HEK293 (cell line): ENCODE measurements at regions not wholly inside any gene's neighbourhood (a gene's known extent, or its start where the extent isn't known, plus 50 kb on each side); places are given as distances from the start of the nearest gene placed in this dataset.

ENCODE experiments used
- CTCF ChIA-PET: fragments of 350-600 bp; formaldehyde crosslinking; extraction: SDS; loops from one replicate; lab custom pipeline; 2021; ENCODE audit warnings: antibody characterized with exemption; lab: Yijun Ruan, JAX
- POLR2A ChIA-PET: fragments of 300-600 bp; formaldehyde crosslinking; extraction: SDS; loops from one replicate; lab custom pipeline; 2020; ENCODE audit warnings: antibody characterized with exemption, inconsistent platforms; lab: Yijun Ruan, JAX
- H3K27ac ChIP-seq: fragments of 200-500 bp; sonication (Bioruptor generic); 2 replicates; pipeline ENCODE4 v1.5.1; 2014; ENCODE audit warnings: low read depth, low read length, control low read depth, inconsistent platforms; ENCODE audit errors: extremely low read depth
- H3K36me3 ChIP-seq, 2 experiments: fragments of 200-500 bp in 1 of 2; sonication (Bioruptor generic) in 1 of 2; 1 replicate in 1 of 2; 2 replicates in 1 of 2; pipeline ENCODE4 v1.5.1; 2014 to 2017; ENCODE audit warnings: inconsistent platforms in 2 of 2, low read length in 2 of 2; ENCODE audit not compliant: control insufficient read depth in 2 of 2, insufficient read depth in 1 of 2
- H3K4me1 ChIP-seq: fragments of 200-500 bp; sonication (Bioruptor generic); 2 replicates; pipeline ENCODE4 v1.5.1; 2014; ENCODE audit warnings: mild to moderate bottlenecking, low read length, inconsistent platforms; ENCODE audit not compliant: control insufficient read depth, insufficient read depth
- H3K4me3 ChIP-seq: 2 replicates; pipeline ENCODE4 v1.5.1; 2011; ENCODE audit warnings: low read depth, mild to moderate bottlenecking, control low read depth, low read length, moderate library complexity
- H3K9me3 ChIP-seq: fragments of 200-500 bp; sonication (Bioruptor generic); 2 replicates; pipeline ENCODE4 v1.5.1; 2014; ENCODE audit warnings: low read depth, low read length, inconsistent platforms; ENCODE audit not compliant: control insufficient read depth, insufficient read depth
- KLF8 ChIP-seq: fragments of 450-650 bp; formaldehyde crosslinking; IDR thresholded peaks from 2 replicates; pipeline ENCODE4 v1.5.1; 2016; ENCODE audit warnings: missing biosample characterization, missing genetic modification characterization
- PRDM6 ChIP-seq: fragments of 450-650 bp; formaldehyde crosslinking; IDR thresholded peaks from 2 replicates; pipeline ENCODE4 v1.5.1; 2017; ENCODE audit warnings: missing biosample characterization, missing genetic modification characterization
- SP3 ChIP-seq: fragments of 450-650 bp; formaldehyde crosslinking; IDR thresholded peaks from 2 replicates; pipeline ENCODE4 v1.5.1; 2016; ENCODE audit warnings: missing biosample characterization, missing genetic modification characterization
- TRIM28 ChIP-seq: IDR thresholded peaks from 2 replicates; pipeline ENCODE4 v1.6.1; 2011; ENCODE audit warnings: low read length, control low read depth, borderline replicate concordance
- ZFHX2 ChIP-seq: fragments of 450-650 bp; formaldehyde crosslinking; conservative IDR thresholded peaks from 2 replicates; pipeline ENCODE4 v1.5.1; 2016; ENCODE audit warnings: missing biosample characterization, missing genetic modification characterization
- ZNF138 ChIP-seq: fragments of 450-650 bp; formaldehyde crosslinking; IDR thresholded peaks from 2 replicates; pipeline ENCODE4 v1.5.1; 2016; ENCODE audit warnings: missing biosample characterization, missing genetic modification characterization, borderline replicate concordance
- ZNF140 ChIP-seq: fragments of 450-650 bp; formaldehyde crosslinking; IDR thresholded peaks from 2 replicates; pipeline ENCODE4 v1.5.1; 2016; ENCODE audit warnings: missing biosample characterization, missing genetic modification characterization
- ZNF148 ChIP-seq: fragments of 450-650 bp; formaldehyde crosslinking; IDR thresholded peaks from 2 replicates; pipeline ENCODE4 v1.5.0; 2017; ENCODE audit warnings: missing biosample characterization, missing genetic modification characterization, borderline replicate concordance
- ZNF26 ChIP-seq: fragments of 450-650 bp; formaldehyde crosslinking; IDR thresholded peaks from 2 replicates; pipeline ENCODE4 v1.5.1; 2016; ENCODE audit warnings: missing biosample characterization, missing genetic modification characterization
- ZNF280D ChIP-seq: fragments of 450-650 bp; formaldehyde crosslinking; IDR thresholded peaks from 2 replicates; pipeline ENCODE4 v1.5.1; 2016; ENCODE audit warnings: missing biosample characterization, missing genetic modification characterization
- ZNF311 ChIP-seq: fragments of 450-650 bp; formaldehyde crosslinking; IDR thresholded peaks from 2 replicates; pipeline ENCODE4 v1.5.1; 2017; ENCODE audit warnings: missing biosample characterization, missing genetic modification characterization, borderline replicate concordance
- ZNF398 ChIP-seq: fragments of 450-650 bp; formaldehyde crosslinking; IDR thresholded peaks from 2 replicates; pipeline ENCODE4 v1.5.1; 2017; ENCODE audit warnings: missing biosample characterization, missing genetic modification characterization
- ZNF560 ChIP-seq: fragments of 450-650 bp; formaldehyde crosslinking; IDR thresholded peaks from 2 replicates; pipeline ENCODE4 v1.5.1; 2017; ENCODE audit warnings: missing biosample characterization, missing genetic modification characterization, borderline replicate concordance
- ZNF561 ChIP-seq: fragments of 450-650 bp; IDR thresholded peaks from 2 replicates; pipeline ENCODE4 v1.5.1; 2018; ENCODE audit warnings: missing biosample characterization, missing genetic modification characterization, borderline replicate concordance
- ZNF610 ChIP-seq: fragments of 450-650 bp; formaldehyde crosslinking; IDR thresholded peaks from 2 replicates; pipeline ENCODE4 v1.5.1; 2016; ENCODE audit warnings: missing biosample characterization, missing genetic modification characterization, borderline replicate concordance
- ZNF621 ChIP-seq: fragments of 450-650 bp; formaldehyde crosslinking; IDR thresholded peaks from 2 replicates; pipeline ENCODE4 v1.5.1; 2017; ENCODE audit warnings: missing biosample characterization, missing genetic modification characterization
- ZNF664 ChIP-seq: fragments of 450-650 bp; formaldehyde crosslinking; IDR thresholded peaks from 2 replicates; pipeline ENCODE4 v1.5.1; 2016; ENCODE audit warnings: missing biosample characterization, missing genetic modification characterization
- ZNF670 ChIP-seq: fragments of 450-650 bp; formaldehyde crosslinking; IDR thresholded peaks from 2 replicates; pipeline ENCODE4 v1.5.1; 2016; ENCODE audit warnings: missing biosample characterization, missing genetic modification characterization, low read depth
- ZSCAN4 ChIP-seq: fragments of 450-650 bp; formaldehyde crosslinking; IDR thresholded peaks from 2 replicates; pipeline ENCODE4 v1.5.1; 2017; ENCODE audit warnings: missing biosample characterization, missing genetic modification characterization

- Histone ChIP-seq H3K4me3 (no peak overlapping the region), H3K4me1 (no peaks in the 10 kb centered on the region)
- ChIA-PET CTCF (interaction anchor here (0.6 kb wide), 1 partner anchor 295 kb away, joined by 3 read pairs; no protein-coding TSS in a partner anchor), POLR2A (interaction anchor here (0.6 kb wide), 1 partner anchor 761 kb away, joined by 7 read pairs; no protein-coding TSS in a partner anchor)
- TF ChIP-seq SP3 (tag by site-specific recombination) (no peak), ZNF140 (no peak), ZNF561 (tag by site-specific recombination) (no peak), ZFHX2 (tag by site-specific recombination) (no peak), ZNF26 (tag by site-specific recombination) (no peak), ZNF280D (tag by site-specific recombination) (no peak), ZNF138 (tag by site-specific recombination) (no peak), KLF8 (tag by site-specific recombination) (no peak)
- TF ChIP-seq, all 188 proteins: peak for 0
- Histone ChIP-seq H3K9me3 (no peaks in the 10 kb centered on the region), H3K27ac (no peak overlapping the region), H3K36me3 (no peaks in the 10 kb centered on the region)
These were observed 66.9 kb upstream of the PRL start for GRCh38 chr6:22363714-22364239.

DNA sequence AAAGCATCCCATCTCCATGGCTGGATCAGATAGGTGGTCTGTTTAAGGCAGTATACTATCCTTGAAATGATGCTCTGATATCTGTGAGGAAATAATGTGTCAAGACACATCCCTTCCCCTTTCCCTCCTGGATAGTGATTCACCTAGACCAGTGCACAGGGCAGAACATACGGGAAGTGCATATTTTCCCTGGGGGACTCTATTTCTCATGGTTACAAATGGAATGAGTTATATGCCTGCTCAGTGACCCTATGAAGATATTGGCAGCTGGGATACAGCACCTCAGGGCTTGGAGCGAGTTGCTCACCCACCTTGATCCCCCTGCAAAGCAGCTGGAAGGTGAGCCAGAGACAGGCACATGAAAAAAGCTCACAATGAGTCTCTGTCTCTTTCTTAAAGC, 67.5 kb upstream of the PRL start:
- no peaks in the 10 kb centered on the region for H3K36me3 ChIP-seq
- POLR2A ChIA-PET: interaction anchor here (0.6 kb wide), 1 partner anchor 762 kb away, joined by 7 read pairs; no protein-coding TSS in a partner anchor
- H3K4me3 ChIP-seq: no peak overlapping the region
- H3K9me3 ChIP-seq: no peaks in the 10 kb centered on the region
- H3K27ac ChIP-seq: no peak overlapping the region
- CTCF ChIA-PET: interaction anchor here (0.6 to 0.7 kb wide), 2 partner anchors 254 to 296 kb away, joined by 3 read pairs; no protein-coding TSS in a partner anchor
- TF ChIP-seq ZNF670 (tag by site-specific recombination) (no peak), ZSCAN4 (no peak), ZNF311 (tag by site-specific recombination) (no peak), ZNF610 (tag by site-specific recombination) (no peak)
- no peaks in the 10 kb centered on the region for H3K4me1 ChIP-seq

- Histone ChIP-seq H3K4me1 (no peaks in the 10 kb centered on the region), H3K9me3 (no peaks in the 10 kb centered on the region), H3K4me3 (no peak overlapping the region), H3K27ac (no peak overlapping the region), H3K36me3 (no peaks in the 10 kb centered on the region)
- ChIA-PET POLR2A (no interaction called here), CTCF (interaction anchor here (0.5 kb wide), 1 partner anchor 51 kb away, joined by 3 read pairs; no protein-coding TSS in a partner anchor)
- TF ChIP-seq ZNF664 (tag by site-specific recombination): no peak
- no peak for TF ChIP-seq ZNF148 (tag by site-specific recombination)
- no peak for TF ChIP-seq ZNF398
- no peak for TF ChIP-seq ZNF621 (tag by site-specific recombination)
- no peak for TF ChIP-seq ZNF560 (tag by site-specific recombination)
- TF ChIP-seq PRDM6 (tag by site-specific recombination): no peak
- TF ChIP-seq TRIM28: no peak
These were observed 69.4 kb upstream of the PRL start for GRCh38 chr6:22366214-22366613.
